ENCODE measurements at regions not wholly inside any gene's neighbourhood (a gene's known extent, or its start where the extent isn't known, plus 50 kb on each side); places are given as distances from the start of the nearest gene placed in this dataset.
"Not testable (repeated sequence)": the region's sequence is repeated elsewhere in the genome, so short reads cannot be mapped to it uniquely, and the experiment has no call there.

- H3K4me1 ChIP-seq (replicated peaks; ENCODE audit: insufficient read depth); H4K20me1 ChIP-seq (ENCODE audit: insufficient read depth); CTCF ChIA-PET; POLR2A ChIA-PET (ENCODE audit: unreplicated experiment); H2AFZ ChIP-seq; H3K9me2 ChIP-seq (ENCODE audit: insufficient read depth); BruUV-seq (replicated peaks); H3F3A ChIP-seq (ENCODE audit: insufficient read depth, low read depth); H3K4me3 ChIP-seq; H3K36me3 ChIP-seq (ENCODE audit: low read depth); H3K27me3 ChIP-seq (ENCODE audit: insufficient read depth, low read depth); H3K79me2 ChIP-seq (ENCODE audit: low read depth); H3K4me2 ChIP-seq; H3K27ac ChIP-seq; H3K9me3 ChIP-seq (ENCODE audit: insufficient read depth, low read depth); DNase-seq; intact Hi-C loops (cut with micrococcal nuclease; ENCODE audit: unreplicated experiment): not testable (repeated sequence)
Observed at GRCh38 chr1:25171013-25171412, 61.3 kb downstream of the SYF2 start.

DNA sequence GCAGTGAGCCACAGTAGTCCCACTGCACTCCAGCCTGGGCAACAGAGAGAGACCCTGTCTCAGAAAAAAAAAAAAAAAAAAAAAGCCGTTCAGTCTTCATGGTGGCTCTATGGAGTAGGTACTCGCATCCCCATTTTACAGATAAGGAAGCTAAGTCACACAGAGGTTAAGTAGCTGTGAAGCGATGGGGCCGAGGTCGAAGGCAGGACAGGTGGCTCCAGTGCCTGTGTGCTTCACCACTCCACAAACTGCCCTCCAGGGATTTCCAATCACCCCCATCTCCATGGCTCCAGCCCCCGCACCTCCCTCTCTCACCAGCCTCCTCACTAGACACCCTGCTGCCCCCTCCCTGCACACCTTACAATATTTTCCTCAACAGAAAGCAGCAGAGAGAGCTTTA is 61.9 kb downstream of the SYF2 start:
- Histone ChIP-seq H2AFZ (no peak overlapping the region), H3K4me1 (replicated peaks; ENCODE audit: insufficient read depth) (no peaks in the 10 kb centered on the region), H3K36me3 (ENCODE audit: low read depth) (no peaks in the 10 kb centered on the region), H3K4me2 (no peak overlapping the region), H3K9me2 (ENCODE audit: insufficient read depth) (no peaks in the 10 kb centered on the region), H3K79me2 (ENCODE audit: low read depth) (no peaks in the 10 kb centered on the region), H3K4me3 (no peak overlapping the region), H3F3A (ENCODE audit: insufficient read depth, low read depth) (no peaks in the 10 kb centered on the region), H3K27me3 (ENCODE audit: insufficient read depth, low read depth) (no peaks in the 10 kb centered on the region), H3K27ac (no peak overlapping the region), H4K20me1 (ENCODE audit: insufficient read depth) (no peaks in the 10 kb centered on the region), H3K9me3 (ENCODE audit: insufficient read depth, low read depth) (no peaks in the 10 kb centered on the region)
- DNase-seq = no peak
- BruUV-seq (replicated peaks) = no TSS peak
- POLR2A ChIA-PET (ENCODE audit: unreplicated experiment) = interaction anchor here (0.6 kb wide), 1 partner anchor 47 kb away, joined by 5 read pairs; no protein-coding TSS in a partner anchor
- CTCF ChIA-PET = no interaction called here
- TF ChIP-seq CTCF (conservative IDR thresholded peaks at IDR 0.05) (no peak), EZH2 (IDR thresholded peaks at IDR 0.05; ENCODE audit: low read depth) (no peak)
- intact Hi-C loops (cut with micrococcal nuclease; ENCODE audit: unreplicated experiment) = no loop called here

DNA sequence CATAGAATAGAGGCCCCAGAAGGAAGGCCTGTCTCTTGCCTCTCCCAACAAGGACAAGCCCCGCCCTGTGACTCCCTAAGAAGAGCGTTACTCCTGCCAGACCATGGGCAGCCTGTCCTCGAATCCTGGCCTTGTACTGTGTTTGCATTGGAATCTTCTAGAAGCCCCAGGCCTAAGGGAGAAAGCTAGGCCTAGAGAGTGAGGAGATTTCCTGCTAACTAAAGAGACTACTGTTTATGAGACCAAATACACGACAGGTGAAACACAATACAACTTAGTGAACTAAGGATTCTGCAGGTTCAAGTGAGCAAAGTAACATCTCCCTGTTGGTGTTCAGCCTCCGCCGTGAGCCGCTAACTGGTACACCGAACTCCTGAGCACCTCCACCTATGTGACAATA is 62.7 kb downstream of the SYF2 start:
- no peak for TF ChIP-seq CTCF (conservative IDR thresholded peaks at IDR 0.05)
- no peak for TF ChIP-seq EZH2 (IDR thresholded peaks at IDR 0.05; ENCODE audit: low read depth)
- no peaks in the 10 kb centered on the region for H3K27me3 ChIP-seq (ENCODE audit: insufficient read depth, low read depth)
- CTCF ChIA-PET = no interaction called here
- no peaks in the 10 kb centered on the region for H3K9me2 ChIP-seq (ENCODE audit: insufficient read depth)
- no peaks in the 10 kb centered on the region for H4K20me1 ChIP-seq (ENCODE audit: insufficient read depth)
- no peaks in the 10 kb centered on the region for H3K79me2 ChIP-seq (ENCODE audit: low read depth)
- H2AFZ ChIP-seq = no peak overlapping the region
- no peaks in the 10 kb centered on the region for H3K36me3 ChIP-seq (ENCODE audit: low read depth)
- no peaks in the 10 kb centered on the region for H3F3A ChIP-seq (ENCODE audit: insufficient read depth, low read depth)
- no TSS peak for BruUV-seq (replicated peaks)
- no peaks in the 10 kb centered on the region for H3K9me3 ChIP-seq (ENCODE audit: insufficient read depth, low read depth)
- POLR2A ChIA-PET (ENCODE audit: unreplicated experiment) = no interaction called here
- H3K27ac ChIP-seq = no peak overlapping the region
- no peak overlapping the region for H3K4me3 ChIP-seq
- intact Hi-C loops (cut with micrococcal nuclease; ENCODE audit: unreplicated experiment) = no loop called here
- no peaks in the 10 kb centered on the region for H3K4me1 ChIP-seq (replicated peaks; ENCODE audit: insufficient read depth)
- no peak for DNase-seq
- H3K4me2 ChIP-seq = no peak overlapping the region

DNA sequence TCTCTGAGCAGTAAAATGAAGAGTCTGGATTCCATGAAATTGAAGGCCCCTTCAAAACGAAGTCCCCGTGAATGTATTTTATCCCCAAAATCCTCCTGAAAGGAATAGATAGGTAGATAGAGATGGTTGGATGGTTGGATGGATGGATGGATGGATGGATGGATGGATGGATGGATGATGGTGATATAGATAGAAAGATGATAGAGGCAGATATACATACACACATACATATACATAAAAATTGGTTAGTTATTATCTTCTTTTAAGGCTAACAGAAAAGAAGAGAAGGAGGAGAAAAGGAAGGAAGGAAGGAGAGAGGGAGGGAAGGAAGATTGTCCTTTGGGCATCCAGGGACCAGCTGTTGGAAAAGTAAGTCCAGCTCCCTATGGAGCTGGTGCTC is 63.1 kb downstream of the SYF2 start:
- Histone ChIP-seq H3K9me2 (ENCODE audit: insufficient read depth) (no peaks in the 10 kb centered on the region), H3K79me2 (ENCODE audit: low read depth) (no peaks in the 10 kb centered on the region), H4K20me1 (ENCODE audit: insufficient read depth) (no peaks in the 10 kb centered on the region), H3K4me1 (replicated peaks; ENCODE audit: insufficient read depth) (no peaks in the 10 kb centered on the region), H3K27me3 (ENCODE audit: insufficient read depth, low read depth) (no peaks in the 10 kb centered on the region), H3K9me3 (ENCODE audit: insufficient read depth, low read depth) (no peaks in the 10 kb centered on the region), H2AFZ (no peak overlapping the region), H3K4me3 (no peak overlapping the region), H3K4me2 (no peak overlapping the region), H3K27ac (no peak overlapping the region), H3F3A (ENCODE audit: insufficient read depth, low read depth) (no peaks in the 10 kb centered on the region), H3K36me3 (ENCODE audit: low read depth) (no peaks in the 10 kb centered on the region)
- no peak for DNase-seq
- POLR2A ChIA-PET (ENCODE audit: unreplicated experiment) = no interaction called here
- intact Hi-C loops (cut with micrococcal nuclease; ENCODE audit: unreplicated experiment) = no loop called here
- CTCF ChIA-PET = no interaction called here
- no TSS peak for BruUV-seq (replicated peaks)
- TF ChIP-seq CTCF (conservative IDR thresholded peaks at IDR 0.05) (no peak), EZH2 (IDR thresholded peaks at IDR 0.05; ENCODE audit: low read depth) (no peak)

Measured in PC-9 (cell line).